Cardiac fibroblast (primary cell): ENCODE measurements at regions not wholly inside any gene's neighbourhood (a gene's known extent, or its start where the extent isn't known, plus 50 kb on each side); places are given as distances from the start of the nearest gene placed in this dataset.

Experiments
- DNase-seq, 2 donors: peaks; one replicate each; pipeline versions ENCODE4 v3.0.0 to v3.0.0-alpha.2; 2010; ENCODE audit warnings: low read depth in 2 of 2
- H3K4me3 ChIP-seq, 2 donors: replicated peaks in 1 of 2; 1 replicate in 1 of 2; 2 replicates in 1 of 2; pipeline ENCODE4 v1.5.1; 2011; ENCODE audit warnings: low read depth in 2 of 2, low read length in 2 of 2, mild to moderate bottlenecking in 2 of 2, moderate library complexity in 1 of 2
- TF ChIP-seq, protein P1 (sequence below): IDR thresholded peaks from one replicate; pipeline ENCODE4 v1.5.1; 2011; ENCODE audit warnings: low read depth, mild to moderate bottlenecking, low read length, inconsistent platforms

DNA sequence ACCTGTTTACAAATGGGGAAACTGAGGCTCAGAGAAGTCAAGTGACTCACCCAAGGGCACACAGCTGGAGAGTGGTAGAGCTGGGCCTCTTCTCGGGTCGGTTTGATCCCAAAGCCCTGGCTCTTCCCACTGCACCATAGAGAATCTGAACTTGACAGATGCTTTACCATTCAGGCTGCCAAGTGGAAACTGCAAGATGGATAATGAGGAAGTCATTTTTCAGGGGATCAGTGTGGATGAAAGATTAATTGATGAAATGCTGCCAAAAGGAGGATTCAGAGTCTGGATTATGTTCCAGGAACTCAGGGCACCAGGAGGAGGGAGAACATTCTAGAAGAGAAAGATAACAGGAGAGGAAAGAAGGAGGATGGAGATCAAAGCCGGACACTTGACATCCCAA is 185.9 kb upstream of the ZBED5 start:
- no peak for DNase-seq
- TF ChIP-seq, protein P1, sequence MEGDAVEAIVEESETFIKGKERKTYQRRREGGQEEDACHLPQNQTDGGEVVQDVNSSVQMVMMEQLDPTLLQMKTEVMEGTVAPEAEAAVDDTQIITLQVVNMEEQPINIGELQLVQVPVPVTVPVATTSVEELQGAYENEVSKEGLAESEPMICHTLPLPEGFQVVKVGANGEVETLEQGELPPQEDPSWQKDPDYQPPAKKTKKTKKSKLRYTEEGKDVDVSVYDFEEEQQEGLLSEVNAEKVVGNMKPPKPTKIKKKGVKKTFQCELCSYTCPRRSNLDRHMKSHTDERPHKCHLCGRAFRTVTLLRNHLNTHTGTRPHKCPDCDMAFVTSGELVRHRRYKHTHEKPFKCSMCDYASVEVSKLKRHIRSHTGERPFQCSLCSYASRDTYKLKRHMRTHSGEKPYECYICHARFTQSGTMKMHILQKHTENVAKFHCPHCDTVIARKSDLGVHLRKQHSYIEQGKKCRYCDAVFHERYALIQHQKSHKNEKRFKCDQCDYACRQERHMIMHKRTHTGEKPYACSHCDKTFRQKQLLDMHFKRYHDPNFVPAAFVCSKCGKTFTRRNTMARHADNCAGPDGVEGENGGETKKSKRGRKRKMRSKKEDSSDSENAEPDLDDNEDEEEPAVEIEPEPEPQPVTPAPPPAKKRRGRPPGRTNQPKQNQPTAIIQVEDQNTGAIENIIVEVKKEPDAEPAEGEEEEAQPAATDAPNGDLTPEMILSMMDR, result no peak
- H3K4me3 ChIP-seq, result no peak overlapping the region

DNA sequence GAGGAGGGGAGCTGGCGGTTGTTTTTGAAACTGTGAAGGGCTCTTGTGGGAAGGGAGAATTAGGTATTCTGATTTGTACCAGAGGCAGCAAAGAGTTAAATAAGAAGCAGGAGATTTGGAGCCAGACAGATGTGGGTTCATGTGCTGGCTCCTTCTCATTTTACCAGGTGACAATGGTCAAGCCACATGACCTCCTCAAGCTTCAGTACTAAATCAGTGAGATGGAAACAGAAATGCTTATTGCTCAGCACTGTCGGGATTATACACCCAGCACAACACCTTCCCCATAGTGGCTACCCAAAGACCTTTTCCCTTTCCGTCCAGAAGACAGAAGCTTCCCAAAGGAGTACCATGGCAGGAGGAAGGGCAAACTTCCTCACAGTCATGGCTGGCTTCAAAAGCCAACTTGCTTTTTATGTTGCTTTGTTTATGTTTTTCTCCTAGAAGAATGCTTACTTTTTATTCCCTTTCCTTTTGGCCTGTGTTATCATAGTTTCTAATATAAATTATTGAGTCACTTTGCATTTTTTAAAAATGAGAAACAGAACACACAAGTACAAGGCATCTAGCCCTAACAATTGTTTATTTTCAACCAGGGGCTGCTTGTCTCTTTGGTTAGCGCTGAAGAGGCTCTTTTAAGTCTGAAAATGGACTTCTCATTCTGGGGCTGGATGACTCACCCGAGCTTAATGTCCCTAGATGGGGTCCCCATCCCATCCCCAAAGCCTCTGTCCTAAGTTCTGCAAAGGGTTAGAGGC is 181.5 kb upstream of the ZBED5 start:
- TF ChIP-seq, protein P1, result no peak
- no peak for DNase-seq
- H3K4me3 ChIP-seq, result no peak overlapping the region

DNA sequence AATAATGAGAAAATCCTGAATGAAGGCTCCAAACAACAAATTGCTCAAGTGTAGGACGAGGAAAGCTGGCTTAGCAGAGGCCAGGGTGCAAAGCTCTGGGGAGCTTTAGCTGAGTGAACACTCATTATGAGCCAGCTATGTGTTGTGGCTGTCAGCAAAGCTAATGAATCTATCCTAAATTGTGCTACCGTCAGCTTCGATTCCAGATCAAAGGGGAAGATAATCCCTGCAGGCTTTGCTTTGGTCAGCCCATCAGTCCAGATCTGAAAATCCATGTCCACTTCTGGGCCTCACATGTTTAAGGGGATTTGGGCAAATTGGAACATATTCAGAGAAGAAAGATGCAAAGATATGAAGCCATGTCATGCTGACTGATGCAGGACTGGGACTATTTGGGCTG is 180.9 kb upstream of the ZBED5 start:
- TF ChIP-seq, protein P1, result no peak
- no peak overlapping the region for H3K4me3 ChIP-seq
- DNase-seq, result no peak

DNA sequence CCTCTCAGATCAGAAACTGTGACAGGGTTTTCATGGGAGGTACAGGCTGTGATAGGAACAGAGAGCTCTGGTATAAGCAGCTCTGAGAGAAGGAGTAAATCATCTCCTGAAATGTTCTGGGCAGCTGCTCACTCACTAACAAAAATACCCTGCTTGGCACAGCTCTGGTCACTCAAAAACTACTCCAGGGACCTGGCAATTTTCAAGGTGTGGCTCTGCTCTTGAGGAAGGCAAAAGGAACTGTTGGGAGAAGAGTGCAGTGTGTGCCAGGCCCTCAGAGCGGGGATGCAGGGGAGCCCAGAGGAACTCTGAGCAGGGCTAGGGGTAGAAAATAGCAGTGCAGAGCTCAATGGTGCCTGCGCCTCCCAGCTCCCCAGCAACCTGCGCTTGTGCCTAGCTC is 180.5 kb upstream of the ZBED5 start:
- DNase-seq, result no peak

DNA sequence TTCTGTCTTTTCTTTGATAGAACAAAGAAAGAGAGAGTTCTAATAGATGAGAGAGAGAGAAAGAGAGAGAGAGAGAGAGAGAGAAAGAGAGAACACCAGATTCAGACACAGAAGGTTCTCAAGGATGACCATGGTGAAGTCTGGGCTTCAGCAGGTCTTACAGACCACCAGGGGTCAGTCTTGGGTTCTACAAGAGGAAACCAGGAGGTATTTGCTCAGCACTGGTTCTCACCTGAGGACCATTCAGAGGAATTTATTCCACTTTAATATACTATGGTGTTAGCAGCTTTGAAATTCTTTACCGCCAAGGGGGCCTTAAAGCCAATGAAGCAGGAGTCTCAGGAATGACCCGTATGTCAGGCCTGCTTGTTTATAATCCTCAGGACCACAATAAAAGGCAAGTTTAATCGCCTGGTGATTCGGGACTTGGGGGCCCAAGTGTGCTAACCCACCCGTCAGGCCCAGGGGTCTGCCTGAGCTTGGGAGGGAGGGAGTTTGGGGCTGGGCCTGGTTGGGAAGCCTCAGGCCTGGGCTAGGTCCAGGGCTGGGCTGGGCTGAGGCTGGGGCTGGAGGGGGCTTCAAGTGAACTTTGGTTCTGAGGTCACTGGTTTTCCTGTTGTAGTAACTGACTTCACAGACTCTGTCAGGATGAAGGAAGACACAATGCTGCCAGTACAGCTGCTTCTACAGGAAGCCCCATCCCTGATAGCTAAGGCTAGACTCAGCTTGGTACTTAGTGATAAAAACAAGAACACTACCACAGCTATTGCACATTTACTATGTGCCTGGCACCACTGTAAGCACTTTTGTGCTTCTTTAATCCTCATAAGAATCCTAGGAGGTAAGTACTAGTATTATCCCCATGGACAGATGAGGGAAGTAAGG is 179.2 kb upstream of the ZBED5 start:
- TF ChIP-seq, protein P1, result peak; percentile 67
- peak; percentile 75 to 76 for DNase-seq
- no peak overlapping the region for H3K4me3 ChIP-seq

More for the DNA sequence above, 180.5 kb upstream of the ZBED5 start:
- TF ChIP-seq, protein P1, result no peak
- H3K4me3 ChIP-seq, result no peak overlapping the region

DNA sequence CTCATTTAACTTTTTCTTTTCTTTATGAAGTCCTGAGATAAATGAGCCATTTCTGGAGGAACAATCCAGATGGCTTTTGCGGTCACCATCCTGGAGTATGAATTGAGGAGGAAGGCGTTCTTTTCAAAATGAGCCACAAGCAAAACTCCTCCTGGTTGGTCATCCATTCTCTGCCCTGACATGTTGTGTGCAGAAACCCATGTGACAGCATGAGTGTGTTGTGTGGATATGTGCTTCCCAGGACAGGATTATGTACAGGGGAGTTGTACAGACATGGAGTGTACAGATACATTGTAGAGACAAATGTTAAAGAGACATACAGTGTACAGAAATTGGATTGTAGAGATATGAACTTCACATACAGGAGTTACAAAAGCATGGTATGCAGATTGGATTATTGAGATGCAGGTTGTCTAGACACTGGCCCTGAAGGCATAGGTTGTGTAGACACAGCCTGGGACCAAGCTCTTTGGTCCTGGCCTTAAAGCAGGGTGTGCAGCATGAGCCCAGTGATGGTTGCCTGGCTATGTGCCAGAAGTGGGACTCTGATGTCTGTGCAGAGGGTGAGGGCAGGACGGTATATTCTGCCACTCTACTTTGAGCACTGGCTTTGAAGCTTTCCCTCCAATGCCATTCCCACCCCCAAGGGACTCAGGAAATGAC is 178.5 kb upstream of the ZBED5 start:
- DNase-seq, result no peak
- TF ChIP-seq, protein P1, result no peak
- H3K4me3 ChIP-seq, result no peak overlapping the region
